Gastroesophageal sphincter (tissue), 4 donors: ENCODE measurements at regions not wholly inside any gene's neighbourhood (a gene's known extent, or its start where the extent isn't known, plus 50 kb on each side); places are given as distances from the start of the nearest gene placed in this dataset.

Source experiments
- ATAC-seq: fragments of 150-250 bp; one replicate; pipeline ENCODE4 v1.9.1; 2016; ENCODE audit warnings: mild to moderate bottlenecking, moderate library complexity
- H3K27ac ChIP-seq, 4 donors: fragments of 200-600 bp; sonication (generic) in 3 of 4; 1 replicate in 3 of 4; 2 replicates in 1 of 4; pipeline ENCODE4 v1.5.1; 2016 to 2019
- H3K27me3 ChIP-seq: fragments of 200-600 bp; sonication (generic); one replicate; pipeline ENCODE4 v1.5.1; 2019
- H3K36me3 ChIP-seq, 2 donors: fragments of 200-600 bp; sonication (generic); one replicate each; pipeline ENCODE4 v1.5.1; 2019; ENCODE audit warnings: control low read depth in 1 of 2
- H3K4me1 ChIP-seq, 3 donors: fragments of 200-600 bp; sonication (generic); 1 replicate in 2 of 3; 2 replicates in 1 of 3; pipeline ENCODE4 v1.5.1; 2016 to 2019; ENCODE audit warnings: control low read depth in 2 of 3
- H3K4me3 ChIP-seq, 2 donors: fragments of 200-600 bp; sonication (generic); one replicate each; pipeline ENCODE4 v1.5.1; 2019; ENCODE audit warnings: mild to moderate bottlenecking in 1 of 2, moderate library complexity in 1 of 2
- H3K9me3 ChIP-seq, 3 donors: fragments of 200-600 bp; sonication (generic); one replicate each; pipeline ENCODE4 v1.5.1; 2017 to 2019; ENCODE audit warnings: control low read depth in 2 of 3
- CTCF ChIP-seq, 4 experiments: fragments of 200-600 bp in 2 of 4; fragments of 450-650 bp in 2 of 4; sonication (generic) in 1 of 4; IDR thresholded peaks; one replicate each; pipeline ENCODE4 v1.5.1; 2017 to 2019; ENCODE audit warnings: antibody characterized with exemption in 4 of 4, mild to moderate bottlenecking in 2 of 4, moderate library complexity in 2 of 4
- EP300 ChIP-seq: sonication (generic); formaldehyde crosslinking; IDR thresholded peaks from one replicate; pipeline ENCODE4 v1.6.1; 2017; ENCODE audit warnings: antibody characterized with exemption, mild to moderate bottlenecking
- POLR2A ChIP-seq, 2 donors: fragments of 450-650 bp; IDR thresholded peaks; one replicate each; pipeline ENCODE4 v1.6.1; 2017; ENCODE audit warnings: antibody characterized with exemption in 2 of 2, mild to moderate bottlenecking in 2 of 2, moderate library complexity in 1 of 2
- POLR2AphosphoS5 ChIP-seq: sonication (generic); formaldehyde crosslinking; IDR thresholded peaks from one replicate; pipeline ENCODE4 v1.6.1; 2017; ENCODE audit warnings: antibody characterized with exemption
- WGBS, 2 donors: methylation state at CpG; one replicate each; pipeline ENCODE4 v1.1.5; 2018; ENCODE audit warnings: low coverage in 1 of 2; 5-methylcytosine and 5-hydroxymethylcytosine counted together

- H3K4me3 ChIP-seq: no peak overlapping the region
- TF ChIP-seq POLR2A (IDR thresholded peaks at IDR 0.05) (no peak), EP300 (no peak), CTCF (IDR thresholded peaks at IDR 0.05) (no peak), POLR2AphosphoS5 (no peak)
- H3K4me1 ChIP-seq: peaks cover 2 to 32% (median 6%) of the 10 kb centered on the region in 3 donors
- no peaks in the 10 kb centered on the region for H3K9me3 ChIP-seq
- ATAC-seq: no peak
- 29 to 42% methylated on average over 1 of the region's 1 CpG for WGBS, 2 donors
- H3K27ac ChIP-seq: no peak overlapping the region
- H3K27me3 ChIP-seq: no peaks in the 10 kb centered on the region
- H3K36me3 ChIP-seq: no peaks in the 10 kb centered on the region
These were observed 610.6 kb upstream of the CFAP20DC start for GRCh38 chr3:59660376-59660775.

- no peaks in the 10 kb centered on the region for H3K27me3 ChIP-seq
- H3K9me3 ChIP-seq: no peaks in the 10 kb centered on the region
- 86 to 100% methylated on average over 1 of the region's 1 CpG for WGBS, 2 donors
- peaks cover 2 to 34% (median 6%) of the 10 kb centered on the region in 3 donors for H3K4me1 ChIP-seq
- no peak for ATAC-seq
- no peak overlapping the region for H3K4me3 ChIP-seq
- no peaks in the 10 kb centered on the region for H3K36me3 ChIP-seq
- H3K27ac ChIP-seq: no peak overlapping the region
- TF ChIP-seq EP300: no peak
- TF ChIP-seq POLR2AphosphoS5: no peak
- no peak for TF ChIP-seq POLR2A (IDR thresholded peaks at IDR 0.05)
- TF ChIP-seq CTCF (IDR thresholded peaks at IDR 0.05): no peak
These were observed 609.9 kb upstream of the CFAP20DC start for GRCh38 chr3:59659755-59660154.

GRCh38 chr3:59658866-59659265 is 609.0 kb upstream of the CFAP20DC start:
- no peaks in the 10 kb centered on the region for H3K36me3 ChIP-seq
- H3K27me3 ChIP-seq: no peaks in the 10 kb centered on the region
- no peak overlapping the region for H3K27ac ChIP-seq
- no peak for ATAC-seq
- peaks cover 2 to 30% (median 6%) of the 10 kb centered on the region in 3 donors for H3K4me1 ChIP-seq
- no peaks in the 10 kb centered on the region for H3K9me3 ChIP-seq
- no peak overlapping the region for H3K4me3 ChIP-seq
- 100% methylated on average over 2 of the region's 2 CpGs for WGBS, 2 donors
- TF ChIP-seq CTCF (IDR thresholded peaks at IDR 0.05) (no peak), POLR2AphosphoS5 (no peak), POLR2A (IDR thresholded peaks at IDR 0.05) (no peak), EP300 (no peak)

GRCh38 chr3:59658274-59658673 is 608.4 kb upstream of the CFAP20DC start:
- ATAC-seq: no peak
- whole genome bisulfite sequencing, 2 donors: 68 to 70% methylated on average over 3 of the region's 3 CpGs
- TF ChIP-seq POLR2AphosphoS5: no peak
- TF ChIP-seq POLR2A (IDR thresholded peaks at IDR 0.05): no peak
- no peak for TF ChIP-seq EP300
- TF ChIP-seq CTCF (IDR thresholded peaks at IDR 0.05): no peak
- H3K4me1 ChIP-seq: peaks cover 2 to 29% (median 6%) of the 10 kb centered on the region in 3 donors
- no peaks in the 10 kb centered on the region for H3K9me3 ChIP-seq
- H3K36me3 ChIP-seq: no peaks in the 10 kb centered on the region
- no peak overlapping the region for H3K27ac ChIP-seq
- H3K4me3 ChIP-seq: no peak overlapping the region
- H3K27me3 ChIP-seq: no peaks in the 10 kb centered on the region

- no peak overlapping the region for H3K4me3 ChIP-seq
- H3K27ac ChIP-seq: no peak overlapping the region
- 67 to 83% methylated on average over 5 of the region's 5 CpGs for WGBS, 2 donors
- peaks cover 0 to 18% (median under 1%) of the 10 kb centered on the region in 3 donors for H3K4me1 ChIP-seq
- H3K36me3 ChIP-seq: no peaks in the 10 kb centered on the region
- ATAC-seq: no peak
- no peaks in the 10 kb centered on the region for H3K27me3 ChIP-seq
- peaks cover 0 to 13% (median 0%) of the 10 kb centered on the region in 3 donors for H3K9me3 ChIP-seq
- TF ChIP-seq EP300 (no peak), CTCF (IDR thresholded peaks at IDR 0.05) (no peak)
These were observed 605.7 kb upstream of the CFAP20DC start for GRCh38 chr3:59655418-59656015.
